ENCODE measurements at regions not wholly inside any gene's neighbourhood (a gene's known extent, or its start where the extent isn't known, plus 50 kb on each side); places are given as distances from the start of the nearest gene placed in this dataset.
"Not testable (repeated sequence)": the region's sequence is repeated elsewhere in the genome, so short reads cannot be mapped to it uniquely, and the experiment has no call there.

DNA sequence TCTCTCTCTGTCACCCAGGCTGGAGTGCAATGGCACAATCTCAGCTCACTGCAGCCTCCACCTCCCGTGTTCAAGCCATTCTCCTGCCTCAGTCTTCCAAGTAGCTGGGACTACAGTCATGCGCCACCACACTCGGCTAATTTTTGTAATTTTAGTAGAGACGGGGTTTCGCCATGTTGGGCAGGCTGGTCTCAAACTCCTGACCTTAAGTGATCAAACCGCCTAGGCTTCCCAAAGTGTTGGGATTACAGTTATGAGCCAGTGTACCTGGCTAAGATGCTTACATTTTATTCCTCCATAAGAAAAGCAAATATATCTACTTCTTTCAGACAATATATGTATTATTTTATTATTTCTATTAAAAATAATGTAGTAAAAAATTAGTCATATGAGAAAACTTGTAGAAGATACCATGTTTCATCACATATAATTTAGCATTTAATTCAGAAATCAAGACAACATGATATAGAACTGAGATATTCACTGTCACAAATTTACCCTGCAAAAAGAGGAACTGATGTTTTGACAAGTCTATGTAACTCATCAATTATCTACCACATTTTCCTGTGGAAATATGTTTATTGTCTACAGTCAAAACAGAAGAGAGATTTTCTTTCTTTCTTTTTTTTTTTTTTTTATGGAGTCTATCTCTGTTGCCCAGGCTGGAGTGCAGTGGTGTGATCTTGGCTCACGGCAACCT lies 105.1 kb downstream of the ZNF486 start:
- H3K36me3 ChIP-seq (ENCODE audit: insufficient read depth); H3K4me1 ChIP-seq (ENCODE audit: insufficient read depth); DNase-seq (ENCODE audit: extremely low spot score); H3K4me3 ChIP-seq (ENCODE audit: low read depth, low read length); H3K27ac ChIP-seq (ENCODE audit: low read depth): not testable (repeated sequence)
- WGBS, result 94% methylated on average over 7 of the region's 7 CpGs

DNA sequence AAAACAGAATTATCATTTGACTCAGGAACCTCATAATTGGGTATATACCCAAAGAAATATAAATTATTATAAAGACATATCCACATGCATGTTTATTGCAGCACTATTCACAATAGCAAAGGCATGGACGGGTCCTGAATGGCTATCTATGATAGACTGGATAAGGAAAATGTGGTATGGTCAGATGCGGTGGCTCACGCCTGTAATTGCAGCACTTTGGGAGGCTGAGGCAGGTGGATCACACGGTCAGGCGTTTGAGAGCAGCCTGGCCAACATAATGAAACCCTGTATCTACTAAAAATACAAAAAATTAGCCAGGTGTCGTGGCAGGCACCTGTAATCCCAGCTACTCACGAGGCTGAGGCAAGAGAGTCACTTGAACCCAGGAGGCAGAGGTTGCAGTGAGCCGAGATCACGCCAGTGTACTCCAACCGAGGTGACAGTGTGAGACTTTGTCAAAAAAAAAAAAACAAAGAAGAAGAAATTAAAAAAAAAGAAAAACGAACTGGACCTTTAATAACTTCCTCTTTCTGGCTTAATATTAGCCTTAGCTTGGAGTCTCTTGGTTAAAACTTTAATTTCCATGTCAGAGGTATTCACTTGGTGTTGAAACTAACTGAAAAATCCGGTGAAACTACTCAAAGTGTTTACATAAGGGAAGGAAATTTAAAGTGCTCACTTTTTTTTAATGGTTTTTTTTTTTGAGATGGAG lies 104.4 kb downstream of the ZNF486 start:
- H3K27ac ChIP-seq (ENCODE audit: low read depth), result no peak overlapping the region
- 76% methylated on average over 12 of the region's 12 CpGs for WGBS

DNA sequence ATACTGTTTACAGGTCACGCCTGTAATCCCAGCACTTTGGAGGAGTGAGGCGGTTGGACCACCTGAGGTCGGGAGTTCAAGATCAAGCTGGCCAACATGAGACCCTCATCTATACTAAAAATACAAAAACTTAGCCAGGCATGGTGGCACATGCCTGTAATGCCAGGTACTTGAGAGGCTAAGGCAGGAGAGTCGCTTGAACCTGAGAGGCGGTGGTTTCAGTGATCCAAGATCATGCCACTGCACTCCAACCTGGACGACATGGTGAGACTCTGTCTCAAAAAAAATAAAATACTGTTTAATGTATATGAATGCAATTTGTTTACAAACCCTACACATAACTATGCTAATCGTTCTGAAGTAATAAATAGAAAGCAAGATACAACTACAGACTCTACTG lies 102.4 kb downstream of the ZNF486 start:
- no peak overlapping the region for H3K4me3 ChIP-seq (ENCODE audit: low read depth, low read length)
- 81% methylated on average over 7 of the region's 7 CpGs for WGBS
- H3K4me1 ChIP-seq (ENCODE audit: insufficient read depth), result no peaks in the 10 kb centered on the region
- no peak for DNase-seq (ENCODE audit: extremely low spot score)
- H3K27ac ChIP-seq (ENCODE audit: low read depth), result no peak overlapping the region
- no peaks in the 10 kb centered on the region for H3K36me3 ChIP-seq (ENCODE audit: insufficient read depth)

More for the DNA sequence above, 104.4 kb downstream of the ZNF486 start:
- no peak overlapping the region for H3K4me3 ChIP-seq (ENCODE audit: low read depth, low read length)
- no peak for DNase-seq (ENCODE audit: extremely low spot score)
- H3K4me1 ChIP-seq (ENCODE audit: insufficient read depth), result no peaks in the 10 kb centered on the region
- no peaks in the 10 kb centered on the region for H3K36me3 ChIP-seq (ENCODE audit: insufficient read depth)

DNA sequence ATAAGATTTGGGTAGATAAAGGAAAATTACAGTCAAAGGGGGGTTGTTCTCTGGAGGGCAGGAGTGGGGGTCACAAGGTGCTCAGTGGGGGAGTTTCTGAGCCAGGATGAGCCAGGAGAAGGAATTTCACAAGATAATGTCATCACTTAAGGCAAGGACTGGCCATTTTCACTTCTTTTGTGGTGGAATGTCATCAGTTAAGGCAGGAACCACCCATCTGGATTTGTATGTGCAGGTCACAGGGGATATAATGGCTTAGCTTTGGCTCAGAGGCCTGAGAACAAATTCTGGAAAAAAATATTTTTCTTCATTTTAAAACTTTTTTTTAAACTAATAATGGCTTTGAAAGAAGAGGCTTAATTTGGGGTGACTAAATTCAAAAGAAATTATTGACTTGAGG lies 94.5 kb downstream of the ZNF486 start:
- H3K36me3 ChIP-seq (ENCODE audit: insufficient read depth); H3K4me3 ChIP-seq (ENCODE audit: low read depth, low read length); H3K27ac ChIP-seq (ENCODE audit: low read depth); DNase-seq (ENCODE audit: extremely low spot score); H3K4me1 ChIP-seq (ENCODE audit: insufficient read depth): not testable (repeated sequence)

DNA sequence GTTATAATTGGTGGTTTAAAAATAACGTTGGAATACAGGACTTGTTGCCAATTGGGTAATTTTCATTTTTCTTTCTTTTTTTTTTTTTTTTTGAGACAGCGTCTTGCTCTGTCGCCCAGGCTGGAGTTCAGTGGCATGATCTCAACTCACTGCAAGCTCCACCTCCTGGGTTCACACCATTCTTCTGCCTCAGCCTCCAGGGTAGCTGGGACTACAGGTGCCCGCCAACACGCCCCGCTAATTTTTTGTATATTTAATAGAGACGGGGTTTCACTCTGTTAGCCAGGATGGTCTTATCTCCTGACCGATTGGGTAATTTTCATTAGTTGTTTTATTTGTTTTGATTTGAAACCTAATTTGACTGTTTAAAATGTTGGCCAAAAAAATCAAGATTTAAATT lies 93.7 kb downstream of the ZNF486 start:
- H3K4me1 ChIP-seq (ENCODE audit: insufficient read depth); DNase-seq (ENCODE audit: extremely low spot score); H3K4me3 ChIP-seq (ENCODE audit: low read depth, low read length); H3K36me3 ChIP-seq (ENCODE audit: insufficient read depth); H3K27ac ChIP-seq (ENCODE audit: low read depth): not testable (repeated sequence)
- WGBS, result 47% methylated on average over 8 of the region's 8 CpGs

DNA sequence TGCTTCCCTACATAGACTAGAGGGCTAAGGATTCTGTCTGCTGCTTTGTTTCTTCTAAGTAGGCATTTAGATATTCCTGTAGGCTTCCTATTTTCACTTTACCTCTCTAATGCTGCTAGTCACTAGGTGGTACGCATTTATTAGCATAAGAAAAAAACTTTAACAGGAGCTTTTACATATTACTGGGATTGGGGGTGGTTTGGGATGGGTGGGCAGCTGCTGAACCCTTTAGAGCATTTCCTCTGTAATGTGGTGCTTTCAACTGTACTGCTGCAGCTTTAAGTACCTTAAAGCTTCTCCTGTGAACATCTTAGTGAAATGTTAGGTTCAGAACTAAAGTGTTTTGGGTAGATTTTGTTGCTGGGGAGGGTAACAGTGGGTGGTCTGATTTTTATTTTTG lies 92.6 kb downstream of the ZNF486 start:
- WGBS, result 39% methylated on average over 1 of the region's 1 CpG
- no peak overlapping the region for H3K4me3 ChIP-seq (ENCODE audit: low read depth, low read length)
- H3K27ac ChIP-seq (ENCODE audit: low read depth), result no peak overlapping the region
- DNase-seq (ENCODE audit: extremely low spot score), result no peak
- no peaks in the 10 kb centered on the region for H3K4me1 ChIP-seq (ENCODE audit: insufficient read depth)
- no peaks in the 10 kb centered on the region for H3K36me3 ChIP-seq (ENCODE audit: insufficient read depth)

DNA sequence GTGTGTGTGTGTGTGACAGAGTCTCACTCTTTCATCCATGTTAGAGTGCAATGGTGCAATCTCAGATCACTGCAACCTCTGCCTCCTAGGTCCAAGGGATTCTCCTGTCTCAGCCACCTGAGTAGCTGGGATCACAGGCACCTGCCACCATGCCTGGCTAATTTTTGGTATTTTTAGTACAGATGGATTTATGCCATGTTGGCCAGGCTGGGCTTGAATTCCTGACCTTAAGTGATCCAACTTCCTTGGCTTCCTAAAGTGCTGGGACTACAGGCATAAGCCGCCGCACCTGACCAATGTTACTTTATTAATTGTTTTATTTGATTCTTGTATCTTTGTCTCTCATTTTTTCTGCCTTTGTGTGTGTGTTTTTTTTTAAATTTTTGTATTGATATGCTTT lies 89.6 kb downstream of the ZNF486 start:
- H3K4me1 ChIP-seq (ENCODE audit: insufficient read depth), result no peaks in the 10 kb centered on the region
- H3K36me3 ChIP-seq (ENCODE audit: insufficient read depth), result no peaks in the 10 kb centered on the region
- H3K27ac ChIP-seq (ENCODE audit: low read depth), result no peak overlapping the region
- no peak for DNase-seq (ENCODE audit: extremely low spot score)
- 98% methylated on average over 2 of the region's 2 CpGs for WGBS
- H3K4me3 ChIP-seq (ENCODE audit: low read depth, low read length), result no peak overlapping the region

DNA sequence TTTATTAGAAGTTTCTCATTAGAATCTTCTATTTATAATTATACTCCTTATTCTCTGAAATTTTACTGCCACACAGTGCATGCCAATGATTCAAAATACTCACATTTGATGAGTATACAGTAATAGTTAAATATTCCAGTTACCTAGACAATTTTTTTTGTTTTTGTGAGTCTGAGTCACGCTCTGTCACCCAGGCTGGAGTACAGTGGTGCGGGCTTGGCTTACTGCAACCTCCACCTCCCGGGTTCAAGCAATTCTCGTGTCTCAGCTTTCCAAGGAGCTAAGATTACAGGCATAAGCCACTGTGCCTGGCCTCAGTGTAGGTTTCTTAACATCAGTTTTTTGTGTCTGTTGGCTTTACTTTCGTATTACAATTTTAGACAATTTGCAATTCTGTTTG lies 87.1 kb downstream of the ZNF486 start:
- Histone ChIP-seq H3K36me3 (ENCODE audit: insufficient read depth) (no peaks in the 10 kb centered on the region), H3K27ac (ENCODE audit: low read depth) (no peak overlapping the region), H3K4me3 (ENCODE audit: low read depth, low read length) (no peak overlapping the region), H3K4me1 (ENCODE audit: insufficient read depth) (no peaks in the 10 kb centered on the region)
- DNase-seq (ENCODE audit: extremely low spot score), result no peak
- 79% methylated on average over 5 of the region's 5 CpGs for WGBS

DNA sequence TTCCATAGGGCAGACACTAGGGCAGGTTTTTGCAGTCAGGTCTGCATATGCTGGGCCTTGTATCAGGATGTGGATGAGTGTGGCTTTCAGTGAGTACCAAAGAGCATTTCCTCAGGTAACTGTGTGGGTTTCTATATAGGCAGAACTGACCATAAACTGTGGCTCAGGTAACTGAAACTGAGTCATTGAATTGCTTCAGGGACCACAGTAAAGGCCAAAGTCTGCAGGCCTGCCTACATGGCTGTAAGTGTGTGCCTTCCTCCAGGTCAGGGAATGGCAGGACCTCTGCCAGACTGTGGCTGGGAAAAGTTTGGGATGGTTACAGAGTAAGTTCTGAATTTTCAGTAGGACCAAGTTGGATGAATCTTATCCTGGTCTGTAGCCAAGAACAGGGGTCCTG lies 85.6 kb downstream of the ZNF486 start:
- Histone ChIP-seq H3K27ac (ENCODE audit: low read depth) (no peak overlapping the region), H3K4me3 (ENCODE audit: low read depth, low read length) (no peak overlapping the region), H3K36me3 (ENCODE audit: insufficient read depth) (no peaks in the 10 kb centered on the region), H3K4me1 (ENCODE audit: insufficient read depth) (no peaks in the 10 kb centered on the region)
- no peak for DNase-seq (ENCODE audit: extremely low spot score)

DNA sequence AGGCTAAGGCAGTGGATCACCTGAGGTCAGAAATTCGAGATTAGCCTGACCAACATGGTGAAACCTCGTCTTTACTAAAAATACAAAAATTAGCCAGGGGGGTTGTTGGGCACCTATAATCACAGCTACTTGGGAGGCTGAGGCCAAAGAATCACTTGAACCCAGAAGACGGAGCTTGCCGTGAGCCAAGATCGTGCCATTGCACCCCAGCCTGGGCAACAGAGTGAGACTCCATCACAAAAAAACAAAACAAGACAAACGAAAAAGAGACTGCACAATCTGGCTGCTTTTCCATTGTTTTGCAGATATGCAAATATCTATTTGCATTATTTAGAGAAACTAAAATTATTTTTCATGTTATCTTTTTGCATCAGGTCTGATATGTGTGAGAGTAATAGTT lies 83.6 kb downstream of the ZNF486 start:
- 78% methylated on average over 6 of the region's 6 CpGs for WGBS
- no peaks in the 10 kb centered on the region for H3K36me3 ChIP-seq (ENCODE audit: insufficient read depth)
- H3K27ac ChIP-seq (ENCODE audit: low read depth), result no peak overlapping the region
- no peak for DNase-seq (ENCODE audit: extremely low spot score)
- H3K4me3 ChIP-seq (ENCODE audit: low read depth, low read length), result no peak overlapping the region
- no peaks in the 10 kb centered on the region for H3K4me1 ChIP-seq (ENCODE audit: insufficient read depth)

DNA sequence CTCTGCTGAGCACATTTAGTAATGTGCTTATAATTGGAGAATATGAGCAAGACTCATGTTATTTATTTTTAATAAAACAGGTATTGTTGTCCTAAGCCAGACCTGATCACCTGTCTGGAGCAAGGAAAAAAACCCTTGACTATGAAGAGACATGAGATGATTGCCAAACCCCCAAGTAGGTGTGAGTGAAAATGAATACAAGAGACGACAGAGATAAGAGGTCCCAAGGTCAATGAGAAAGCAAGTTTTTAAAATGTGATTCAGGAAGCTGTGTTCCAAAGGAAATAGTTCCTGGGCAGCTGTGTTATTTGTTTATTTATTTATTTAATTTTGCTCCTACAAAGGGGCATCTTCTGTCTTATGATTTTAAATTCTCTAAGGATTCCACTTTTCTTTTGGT lies 83.1 kb downstream of the ZNF486 start:
- H3K4me1 ChIP-seq (ENCODE audit: insufficient read depth), result no peaks in the 10 kb centered on the region
- H3K27ac ChIP-seq (ENCODE audit: low read depth), result no peak overlapping the region
- no peaks in the 10 kb centered on the region for H3K36me3 ChIP-seq (ENCODE audit: insufficient read depth)
- H3K4me3 ChIP-seq (ENCODE audit: low read depth, low read length), result no peak overlapping the region
- no peak for DNase-seq (ENCODE audit: extremely low spot score)
- WGBS, result 44% methylated on average over 1 of the region's 1 CpG

Small RNA genes lying in the stretch of these regions (small RNA-seq; reads per million reads assigned to genes)
- 0.68 reads per million, percentile 61 among the genes with 10 or more reads in this experiment for gene MIR1270

All from urinary bladder (tissue), 4 donors.